IMR-90 (cell line): ENCODE measurements at regions not wholly inside any gene's neighbourhood (a gene's known extent, or its start where the extent isn't known, plus 50 kb on each side); places are given as distances from the start of the nearest gene placed in this dataset.

Experiments
- ATAC-seq: fragments of 200-7000 bp; cut with Tn5 transposase; 2 replicates; pipeline ENCODE4 v1.9.1; 2020; ENCODE audit warnings: low read depth, mild to moderate bottlenecking, moderate library complexity
- BruUV-seq: library from RNA; stranded (reverse); fragments of 400-500 nt; replicated peaks from 2 replicates; lab custom pipeline; 2021; lab: Mats Ljungman, UMichigan
- CTCF ChIA-PET: fragments of 300-600 bp; formaldehyde crosslinking; extraction: SDS; loops from one replicate; lab custom pipeline; 2021; ENCODE audit warnings: antibody characterized with exemption; lab: Yijun Ruan, JAX
- POLR2A ChIA-PET: fragments of 300-600 bp; sonication (Branson Sonifier 250); formaldehyde crosslinking; loops from one replicate; lab custom pipeline; 2022; ENCODE audit warnings: antibody characterized with exemption; ENCODE audit not compliant: unreplicated experiment; lab: Charles Lee
- DNase-seq: peaks from one replicate; pipeline ENCODE4 v3.0.0; 2013
- H2AFZ ChIP-seq: replicated peaks from 2 replicates; pipeline ENCODE3; 2013; ENCODE audit warnings: low read length, mild to moderate bottlenecking; ENCODE audit not compliant: poor library complexity
- H2AK5ac ChIP-seq: 2 replicates; pipeline ENCODE4 v1.6.1; 2013; ENCODE audit warnings: low read depth, low read length, inconsistent platforms
- H2AK9ac ChIP-seq: replicated peaks from 2 replicates; pipeline ENCODE3; 2013; ENCODE audit warnings: mild to moderate bottlenecking, low read depth, low read length, moderate library complexity; ENCODE audit not compliant: poor library complexity
- H2BK120ac ChIP-seq: 2 replicates; pipeline ENCODE4 v1.6.1; 2013; ENCODE audit warnings: low read depth, low read length, inconsistent platforms
- H2BK15ac ChIP-seq: 3 replicates; pipeline ENCODE4 v1.6.1; 2013; ENCODE audit warnings: low read depth, low read length, inconsistent platforms
- H2BK20ac ChIP-seq: 2 replicates; pipeline ENCODE4 v1.6.1; 2013; ENCODE audit warnings: low read depth, mild to moderate bottlenecking, inconsistent platforms, low read length, moderate library complexity
- H2BK5ac ChIP-seq: 2 replicates; pipeline ENCODE4 v1.6.1; 2013; ENCODE audit warnings: mild to moderate bottlenecking, low read depth, low read length, inconsistent platforms; ENCODE audit not compliant: poor library complexity, severe bottlenecking
- H3K14ac ChIP-seq: replicated peaks from 2 replicates; pipeline ENCODE4 v1.6.1; 2013; ENCODE audit warnings: low read depth, low read length, inconsistent platforms
- H3K18ac ChIP-seq: 2 replicates; pipeline ENCODE4 v1.6.1; 2013; ENCODE audit warnings: low read depth, low read length, control low read depth
- H3K23ac ChIP-seq: 2 replicates; pipeline ENCODE4 v1.6.1; 2013; ENCODE audit warnings: low read depth, low read length, inconsistent platforms
- H3K27ac ChIP-seq: 2 replicates; pipeline ENCODE4 v1.5.1; 2013; ENCODE audit warnings: mild to moderate bottlenecking, control low read depth, low read length; ENCODE audit not compliant: insufficient read depth
- H3K27me3 ChIP-seq: 2 replicates; pipeline ENCODE4 v1.6.1; 2013; ENCODE audit warnings: low read length; ENCODE audit not compliant: control insufficient read depth, insufficient read depth
- H3K36me3 ChIP-seq: 2 replicates; pipeline ENCODE4 v1.6.1; 2013; ENCODE audit warnings: low read length, mixed read lengths; ENCODE audit not compliant: control insufficient read depth, insufficient read depth
- H3K4ac ChIP-seq: 2 replicates; pipeline ENCODE4 v1.6.1; 2013; ENCODE audit warnings: low read depth, low read length, inconsistent platforms
- H3K4me1 ChIP-seq: 2 replicates; pipeline ENCODE4 v1.6.1; 2013; ENCODE audit warnings: low read length, mixed read lengths; ENCODE audit not compliant: control insufficient read depth, insufficient read depth
- H3K4me2 ChIP-seq: 2 replicates; pipeline ENCODE4 v1.6.1; 2013; ENCODE audit warnings: low read depth, mild to moderate bottlenecking, control low read depth, low read length, moderate library complexity
- H3K4me3 ChIP-seq: 2 replicates; pipeline ENCODE4 v1.5.1; 2013; ENCODE audit warnings: low read depth, mild to moderate bottlenecking, control low read depth, low read length, moderate library complexity; ENCODE audit not compliant: insufficient read depth
- H3K56ac ChIP-seq: 2 replicates; pipeline ENCODE4 v1.6.1; 2013; ENCODE audit warnings: low read length, inconsistent platforms; ENCODE audit not compliant: insufficient read depth; ENCODE audit errors: extremely low read depth
- H3K79me1 ChIP-seq, 2 experiments: 2 replicates each; pipeline ENCODE4 v1.6.1; 2013; ENCODE audit warnings: low read length in 2 of 2, inconsistent platforms in 1 of 2, low read depth in 1 of 2
- H3K9ac ChIP-seq: 2 replicates; pipeline ENCODE4 v1.6.1; 2013; ENCODE audit warnings: low read depth, low read length, control low read depth
- H3K9me1 ChIP-seq: 2 replicates; pipeline ENCODE4 v1.6.1; 2013; ENCODE audit warnings: low read length, inconsistent platforms; ENCODE audit not compliant: insufficient read depth
- H3K9me3 ChIP-seq: 2 replicates; pipeline ENCODE4 v1.6.1; 2013; ENCODE audit warnings: low read length; ENCODE audit not compliant: control insufficient read depth, insufficient read depth
- H4K20me1 ChIP-seq: 2 replicates; pipeline ENCODE4 v1.6.1; 2013; ENCODE audit warnings: low read length, inconsistent platforms; ENCODE audit not compliant: insufficient read depth
- H4K5ac ChIP-seq: 2 replicates; pipeline ENCODE4 v1.6.1; 2013; ENCODE audit warnings: mild to moderate bottlenecking, low read depth, low read length, control low read depth
- H4K8ac ChIP-seq, 2 experiments: 2 replicates each; pipeline ENCODE4 v1.6.1; 2013; ENCODE audit warnings: low read depth in 2 of 2, low read length in 2 of 2, control low read depth in 1 of 2, inconsistent platforms in 1 of 2
- H4K91ac ChIP-seq: 2 replicates; pipeline ENCODE4 v1.6.1; 2013; ENCODE audit warnings: low read depth, low read length, inconsistent platforms; ENCODE audit not compliant: insufficient read depth
- BHLHE40 ChIP-seq: fragments of 150-350 bp; IDR thresholded peaks from 2 replicates; pipeline ENCODE4 v1.6.1; 2016; ENCODE audit warnings: mild to moderate bottlenecking, low read depth, low read length
- CEBPB ChIP-seq: IDR thresholded peaks from 2 replicates; pipeline ENCODE4 v1.6.1; 2012; ENCODE audit warnings: low read depth, low read length, improper control_type of control experiment
- CHD1 ChIP-seq: IDR thresholded peaks from 2 replicates; pipeline ENCODE4 v1.6.1; 2012; ENCODE audit warnings: low read depth, low read length, improper control_type of control experiment
- MAFK ChIP-seq: IDR thresholded peaks from 2 replicates; pipeline ENCODE4 v1.6.1; 2012; ENCODE audit warnings: low read depth, low read length, improper control_type of control experiment
- MXI1 ChIP-seq: IDR thresholded peaks from 2 replicates; pipeline ENCODE4 v1.6.1; 2012; ENCODE audit warnings: low read depth, mild to moderate bottlenecking, low read length, moderate library complexity, borderline replicate concordance
- NFE2L2 ChIP-seq: fragments of 150-350 bp; IDR thresholded peaks from 2 replicates; pipeline ENCODE4 v1.6.1; 2016; ENCODE audit warnings: low read depth, mild to moderate bottlenecking, low read length
- POLR2A ChIP-seq: IDR thresholded peaks from 2 replicates; pipeline ENCODE4 v1.6.1; 2012; ENCODE audit warnings: mild to moderate bottlenecking, low read depth, low read length
- RAD21 ChIP-seq: IDR thresholded peaks from 2 replicates; pipeline ENCODE4 v1.6.1; 2012; ENCODE audit warnings: low read length, improper control_type of control experiment
- RCOR1 ChIP-seq: IDR thresholded peaks from 2 replicates; pipeline ENCODE4 v1.6.1; 2012; ENCODE audit warnings: mild to moderate bottlenecking, low read length, improper control_type of control experiment; ENCODE audit not compliant: insufficient replicate concordance
- RFX5 ChIP-seq: IDR thresholded peaks from 2 replicates; pipeline ENCODE4 v1.8.0; 2012; ENCODE audit warnings: low read depth, mild to moderate bottlenecking, low read length, moderate library complexity
- SMC3 ChIP-seq: fragments of 150-350 bp; IDR thresholded peaks from 2 replicates; pipeline ENCODE4 v1.6.1; 2016; ENCODE audit warnings: low read depth, mild to moderate bottlenecking, antibody characterized with exemption, low read length, moderate library complexity
- WGBS, 2 experiments: methylation state at CpG; one replicate each; pipeline versions ENCODE4 v1.1.5 to v1.1.7; 2013; ENCODE audit warnings: missing lambda C conversion rate in 2 of 2; ENCODE audit not compliant: insufficient read length in 1 of 2; ENCODE audit errors: extremely low coverage in 2 of 2; 5-methylcytosine and 5-hydroxymethylcytosine counted together
- dilution Hi-C: fragments of 300-500 bp; cut with HindIII; formaldehyde crosslinking; loops from one replicate; pipeline ENCODE4 v1.14.3; 2018; ENCODE audit warnings: low sequenced_read_pairs; ENCODE audit not compliant: unreplicated experiment
- in situ Hi-C: fragments of 300-500 bp; cut with MboI; formaldehyde crosslinking; loops from 3 replicates; pipeline ENCODE4 v1.14.3; 2019; ENCODE audit warnings: low sequenced_read_pairs, inconsistent platforms, mixed read lengths
- intact Hi-C: fragments of 100-400 bp; cut with micrococcal nuclease; formaldehyde crosslinking; loops from 2 replicates; pipeline ENCODE4 v1.10.0; 2022
- TF ChIP-seq, protein P1 (sequence below): fragments of 150-350 bp; IDR thresholded peaks from 2 replicates; pipeline ENCODE4 v1.6.1; 2017; ENCODE audit warnings: mild to moderate bottlenecking, antibody characterized with exemption, low read length, low read depth
- TF ChIP-seq, protein P2 (sequence below): conservative IDR thresholded peaks from 2 replicates; pipeline ENCODE4 v1.5.1; 2012; ENCODE audit warnings: mild to moderate bottlenecking, low read depth, low read length, improper control_type of control experiment

DNA sequence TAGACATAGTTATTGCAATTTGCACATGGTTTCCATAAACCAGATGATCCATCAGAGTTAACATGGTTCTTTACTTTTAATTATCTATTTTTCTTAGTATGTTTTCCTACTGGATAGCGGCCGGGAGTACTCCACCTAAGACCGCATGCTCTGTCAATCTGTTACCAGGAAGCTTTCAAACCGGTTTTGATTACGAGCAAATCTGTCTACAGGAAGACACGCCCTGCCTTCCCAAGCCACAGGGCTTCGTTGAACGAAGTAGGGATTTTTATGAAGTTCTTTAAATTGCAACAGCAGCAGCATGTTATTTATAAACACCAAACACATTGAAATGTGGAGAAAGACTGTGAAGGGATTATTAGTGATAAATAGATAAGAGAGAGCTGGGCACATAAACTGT lies 283.3 kb upstream of the ROBO2 start:
- Histone ChIP-seq H3K4ac (no peak overlapping the region), H4K91ac (no peak overlapping the region), H3K4me1 (no peaks in the 10 kb centered on the region), H2BK120ac (no peak overlapping the region), H4K8ac (no peak overlapping the region), H2BK5ac (no peak overlapping the region), H2AFZ (no peak overlapping the region), H4K5ac (no peak overlapping the region), H3K56ac (no peak overlapping the region), H2BK15ac (no peak overlapping the region), H2BK20ac (no peak overlapping the region), H2AK9ac (no peak overlapping the region), H3K27me3 (no peaks in the 10 kb centered on the region), H3K79me1 (no peaks in the 10 kb centered on the region), H3K4me2 (no peak overlapping the region), H3K9me3 (no peaks in the 10 kb centered on the region), H3K9ac (no peak overlapping the region), H3K23ac (no peak overlapping the region), H3K4me3 (no peak overlapping the region), H4K20me1 (no peaks in the 10 kb centered on the region), H3K27ac (no peak overlapping the region), H3K14ac (no peak overlapping the region), H3K36me3 (no peaks in the 10 kb centered on the region), H2AK5ac (no peak overlapping the region), H3K18ac (no peak overlapping the region), H3K9me1 (no peaks in the 10 kb centered on the region)
- intact Hi-C loops (loop anchor here (10.0 kb wide), 1 partner anchor 198 kb away; no protein-coding TSS in a partner anchor), in situ Hi-C loops (no loop called here), dilution Hi-C loops (no loop called here)
- ChIA-PET CTCF (no interaction called here), POLR2A (no interaction called here)
- DNase-seq (no peak), ATAC-seq (no peak)
- no CpG with 5 or more reads among the region's 8 CpGs for WGBS, 2 experiments
- BruUV-seq, result no TSS peak
- TF ChIP-seq POLR2A (no peak), CHD1 (no peak), BHLHE40 (no peak), MXI1 (no peak), NFE2L2 (no peak), RAD21 (no peak), RFX5 (no peak), CEBPB (no peak), SMC3 (no peak), RCOR1 (no peak), MAFK (no peak)
- TF ChIP-seq, protein P1, sequence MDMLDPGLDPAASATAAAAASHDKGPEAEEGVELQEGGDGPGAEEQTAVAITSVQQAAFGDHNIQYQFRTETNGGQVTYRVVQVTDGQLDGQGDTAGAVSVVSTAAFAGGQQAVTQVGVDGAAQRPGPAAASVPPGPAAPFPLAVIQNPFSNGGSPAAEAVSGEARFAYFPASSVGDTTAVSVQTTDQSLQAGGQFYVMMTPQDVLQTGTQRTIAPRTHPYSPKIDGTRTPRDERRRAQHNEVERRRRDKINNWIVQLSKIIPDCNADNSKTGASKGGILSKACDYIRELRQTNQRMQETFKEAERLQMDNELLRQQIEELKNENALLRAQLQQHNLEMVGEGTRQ, result no peak
- TF ChIP-seq, protein P2, sequence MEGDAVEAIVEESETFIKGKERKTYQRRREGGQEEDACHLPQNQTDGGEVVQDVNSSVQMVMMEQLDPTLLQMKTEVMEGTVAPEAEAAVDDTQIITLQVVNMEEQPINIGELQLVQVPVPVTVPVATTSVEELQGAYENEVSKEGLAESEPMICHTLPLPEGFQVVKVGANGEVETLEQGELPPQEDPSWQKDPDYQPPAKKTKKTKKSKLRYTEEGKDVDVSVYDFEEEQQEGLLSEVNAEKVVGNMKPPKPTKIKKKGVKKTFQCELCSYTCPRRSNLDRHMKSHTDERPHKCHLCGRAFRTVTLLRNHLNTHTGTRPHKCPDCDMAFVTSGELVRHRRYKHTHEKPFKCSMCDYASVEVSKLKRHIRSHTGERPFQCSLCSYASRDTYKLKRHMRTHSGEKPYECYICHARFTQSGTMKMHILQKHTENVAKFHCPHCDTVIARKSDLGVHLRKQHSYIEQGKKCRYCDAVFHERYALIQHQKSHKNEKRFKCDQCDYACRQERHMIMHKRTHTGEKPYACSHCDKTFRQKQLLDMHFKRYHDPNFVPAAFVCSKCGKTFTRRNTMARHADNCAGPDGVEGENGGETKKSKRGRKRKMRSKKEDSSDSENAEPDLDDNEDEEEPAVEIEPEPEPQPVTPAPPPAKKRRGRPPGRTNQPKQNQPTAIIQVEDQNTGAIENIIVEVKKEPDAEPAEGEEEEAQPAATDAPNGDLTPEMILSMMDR, result no peak
